Keratinocyte (primary cell): ENCODE measurements at regions not wholly inside any gene's neighbourhood (a gene's known extent, or its start where the extent isn't known, plus 50 kb on each side); places are given as distances from the start of the nearest gene placed in this dataset.

Experiments used
- DNase-seq: peaks from one replicate; pipeline ENCODE4 v3.0.0-alpha.2; 2011; ENCODE audit warnings: low read depth, missing footprints, low spot score
- FAIRE-seq: peaks from 2 replicates; lab custom pipeline; 2011; peaks lifted over from hg19 to GRCh38; lab: Jason Lieb, UNC
- H2AFZ ChIP-seq: 2 replicates; pipeline ENCODE4 v1.6.0; 2012; ENCODE audit warnings: low read length, control low read depth, inconsistent platforms; ENCODE audit not compliant: control insufficient read depth
- H3K27ac ChIP-seq: 2 replicates; pipeline ENCODE4 v1.5.1; 2011; ENCODE audit warnings: low read length; ENCODE audit not compliant: control insufficient read depth, insufficient read depth
- H3K27me3 ChIP-seq: 3 replicates; pipeline ENCODE4 v1.6.0; 2011; ENCODE audit warnings: low read length; ENCODE audit not compliant: control insufficient read depth, insufficient read depth; ENCODE audit errors: extremely low read depth
- H3K36me3 ChIP-seq, 2 experiments: 2 replicates in 1 of 2; 3 replicates in 1 of 2; pipeline ENCODE4 v1.5.1; 2011; ENCODE audit warnings: low read length in 2 of 2, mild to moderate bottlenecking in 1 of 2; ENCODE audit not compliant: control insufficient read depth in 2 of 2, insufficient read depth in 2 of 2; ENCODE audit errors: extremely low read depth in 1 of 2
- H3K4me1 ChIP-seq: 3 replicates; pipeline ENCODE4 v1.5.1; 2011; ENCODE audit warnings: low read length; ENCODE audit not compliant: control insufficient read depth, insufficient read depth; ENCODE audit errors: extremely low read depth
- H3K4me2 ChIP-seq: 3 replicates; pipeline ENCODE4 v1.6.0; 2011; ENCODE audit warnings: low read depth, low read length; ENCODE audit not compliant: control insufficient read depth, insufficient read depth; ENCODE audit errors: extremely low read depth
- H3K4me3 ChIP-seq, 3 experiments: fragments of 200-600 bp in 1 of 3; sonication (generic) in 1 of 3; 2 replicates in 2 of 3; 3 replicates in 1 of 3; pipeline ENCODE4 v1.5.1; 2011 to 2016; ENCODE audit warnings: low read length in 3 of 3, mild to moderate bottlenecking in 3 of 3, control low read depth in 2 of 3, inconsistent platforms in 1 of 3, low read depth in 1 of 3, mixed read lengths in 1 of 3, mixed run types in 1 of 3, moderate library complexity in 1 of 3; ENCODE audit not compliant: control insufficient read depth in 2 of 3, insufficient read depth in 2 of 3; ENCODE audit errors: extremely low read depth in 1 of 3
- H3K79me2 ChIP-seq: 2 replicates; pipeline ENCODE4 v1.6.0; 2012; ENCODE audit warnings: low read length; ENCODE audit not compliant: control insufficient read depth, insufficient read depth
- H3K9ac ChIP-seq: 3 replicates; pipeline ENCODE4 v1.6.0; 2011; ENCODE audit warnings: low read length; ENCODE audit not compliant: control insufficient read depth, insufficient read depth; ENCODE audit errors: extremely low read depth
- H3K9me1 ChIP-seq: 3 replicates; pipeline ENCODE4 v1.6.0; 2011; ENCODE audit warnings: low read length; ENCODE audit not compliant: control insufficient read depth, insufficient read depth; ENCODE audit errors: extremely low read depth
- H3K9me3 ChIP-seq: 2 replicates; pipeline ENCODE4 v1.5.1; 2012; ENCODE audit warnings: low read depth, low read length; ENCODE audit not compliant: control insufficient read depth
- H4K20me1 ChIP-seq: 3 replicates; pipeline ENCODE4 v1.6.0; 2011; ENCODE audit warnings: low read length; ENCODE audit not compliant: control insufficient read depth, insufficient read depth; ENCODE audit errors: extremely low read depth
- EZH2 ChIP-seq: IDR thresholded peaks from one replicate; pipeline ENCODE4 v1.6.1; 2012; ENCODE audit warnings: inconsistent platforms, mild to moderate bottlenecking, low read length, moderate library complexity
- dilution Hi-C: fragments of 300-500 bp; cut with MboI; formaldehyde crosslinking; loops from one replicate; pipeline ENCODE4 v1.7.0; 2020; ENCODE audit warnings: low sequenced_read_pairs; ENCODE audit not compliant: extremely low pct_ligation_motif_present
- TF ChIP-seq, protein P1 (sequence below), 3 experiments: IDR thresholded peaks in 1 of 3; conservative IDR thresholded peaks in 1 of 3; optimal IDR thresholded peaks in 1 of 3; 2 replicates in 2 of 3; 3 replicates in 1 of 3; pipeline versions ENCODE3 to v1.5.1; 2011; ENCODE audit warnings: low read length in 3 of 3, mild to moderate bottlenecking in 3 of 3, moderate library complexity in 2 of 3, control low read depth in 1 of 3, inconsistent platforms in 1 of 3; ENCODE audit not compliant: insufficient read depth in 2 of 3; ENCODE audit errors: extremely low read depth in 1 of 3

GRCh38 chr2:147019311-147019710 lies 825.5 kb upstream of the ACVR2A start:
- H3K79me2 ChIP-seq, result no peaks in the 10 kb centered on the region
- H4K20me1 ChIP-seq, result no peaks in the 10 kb centered on the region
- dilution Hi-C loops, result no loop called here
- no peak overlapping the region for H3K4me3 ChIP-seq
- FAIRE-seq (no peak), DNase-seq (no peak)
- H3K4me2 ChIP-seq, result no peak overlapping the region
- TF ChIP-seq EZH2, result no peak
- TF ChIP-seq, protein P1, sequence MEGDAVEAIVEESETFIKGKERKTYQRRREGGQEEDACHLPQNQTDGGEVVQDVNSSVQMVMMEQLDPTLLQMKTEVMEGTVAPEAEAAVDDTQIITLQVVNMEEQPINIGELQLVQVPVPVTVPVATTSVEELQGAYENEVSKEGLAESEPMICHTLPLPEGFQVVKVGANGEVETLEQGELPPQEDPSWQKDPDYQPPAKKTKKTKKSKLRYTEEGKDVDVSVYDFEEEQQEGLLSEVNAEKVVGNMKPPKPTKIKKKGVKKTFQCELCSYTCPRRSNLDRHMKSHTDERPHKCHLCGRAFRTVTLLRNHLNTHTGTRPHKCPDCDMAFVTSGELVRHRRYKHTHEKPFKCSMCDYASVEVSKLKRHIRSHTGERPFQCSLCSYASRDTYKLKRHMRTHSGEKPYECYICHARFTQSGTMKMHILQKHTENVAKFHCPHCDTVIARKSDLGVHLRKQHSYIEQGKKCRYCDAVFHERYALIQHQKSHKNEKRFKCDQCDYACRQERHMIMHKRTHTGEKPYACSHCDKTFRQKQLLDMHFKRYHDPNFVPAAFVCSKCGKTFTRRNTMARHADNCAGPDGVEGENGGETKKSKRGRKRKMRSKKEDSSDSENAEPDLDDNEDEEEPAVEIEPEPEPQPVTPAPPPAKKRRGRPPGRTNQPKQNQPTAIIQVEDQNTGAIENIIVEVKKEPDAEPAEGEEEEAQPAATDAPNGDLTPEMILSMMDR (optimal IDR thresholded peaks at IDR 0.05 in 1 of 3, IDR thresholded peaks at IDR 0.05 in 1 of 3, conservative IDR thresholded peaks at IDR 0.05 in 1 of 3; ENCODE audit: extremely low read depth in 1 of 3, insufficient read depth in 2 of 3, low read length in 3 of 3), result no peak
- H3K9ac ChIP-seq, result no peak overlapping the region
- H3K4me1 ChIP-seq, result no peaks in the 10 kb centered on the region
- H3K36me3 ChIP-seq, result no peaks in the 10 kb centered on the region
- H3K27ac ChIP-seq, result no peak overlapping the region
- H3K9me3 ChIP-seq, result no peaks in the 10 kb centered on the region
- no peak overlapping the region for H2AFZ ChIP-seq
- no peaks in the 10 kb centered on the region for H3K27me3 ChIP-seq
- no peaks in the 10 kb centered on the region for H3K9me1 ChIP-seq

DNA sequence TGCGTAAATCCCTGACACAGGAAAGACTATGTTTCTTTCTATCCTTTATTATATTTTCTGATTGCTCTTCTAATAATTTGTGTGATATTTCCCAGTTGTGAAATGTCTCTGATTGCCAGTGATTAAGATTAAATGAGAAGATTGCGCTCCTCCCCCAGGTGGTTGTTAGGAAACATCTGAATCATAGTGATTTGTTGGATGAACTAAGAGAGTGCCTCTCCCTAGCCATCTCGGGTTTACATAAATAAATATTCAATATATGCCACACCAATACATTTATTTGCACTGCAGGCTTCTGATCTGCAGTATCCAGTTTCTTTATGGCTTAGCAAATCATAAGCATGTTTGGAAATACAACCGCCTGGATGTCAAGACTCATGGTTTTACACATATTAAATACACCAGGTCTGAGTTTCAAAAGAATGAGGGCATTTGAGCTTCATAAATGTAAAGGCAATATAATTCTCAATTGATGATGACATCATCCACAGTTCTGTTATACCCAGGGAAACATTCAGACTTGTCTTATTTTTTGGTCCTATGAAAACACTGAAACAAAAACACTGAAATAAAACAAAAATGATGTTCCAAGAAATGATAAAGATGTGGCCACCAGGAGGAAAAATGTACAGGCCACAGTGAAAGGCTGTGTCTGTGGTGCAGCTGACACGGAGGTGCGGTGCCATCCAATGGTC lies 826.7 kb upstream of the ACVR2A start:
- no peaks in the 10 kb centered on the region for H4K20me1 ChIP-seq
- H3K4me1 ChIP-seq, result no peaks in the 10 kb centered on the region
- H3K27ac ChIP-seq, result no peak overlapping the region
- H3K9me1 ChIP-seq, result no peaks in the 10 kb centered on the region
- no peak overlapping the region for H3K9ac ChIP-seq
- no peaks in the 10 kb centered on the region for H3K36me3 ChIP-seq
- no peaks in the 10 kb centered on the region for H3K9me3 ChIP-seq
- no peak overlapping the region for H2AFZ ChIP-seq
- dilution Hi-C loops, result no loop called here
- H3K27me3 ChIP-seq, result no peaks in the 10 kb centered on the region
- no peak for FAIRE-seq
- no peak overlapping the region for H3K4me3 ChIP-seq
- H3K79me2 ChIP-seq, result no peaks in the 10 kb centered on the region
- H3K4me2 ChIP-seq, result no peak overlapping the region
- TF ChIP-seq, protein P1 (optimal IDR thresholded peaks at IDR 0.05 in 1 of 3, IDR thresholded peaks at IDR 0.05 in 1 of 3, conservative IDR thresholded peaks at IDR 0.05 in 1 of 3; ENCODE audit: extremely low read depth in 1 of 3, insufficient read depth in 2 of 3, low read length in 3 of 3), result no peak
- TF ChIP-seq EZH2, result no peak
- no peak for DNase-seq
